HG03108 (cell line): ENCODE measurements at regions not wholly inside any gene's neighbourhood (a gene's known extent, or its start where the extent isn't known, plus 50 kb on each side); places are given as distances from the start of the nearest gene placed in this dataset.

ENCODE experiments used
- ATAC-seq: cut with Tn5 transposase; IDR thresholded peaks from one replicate; pipeline ENCODE4 v1.9.1; 2021; ENCODE audit warnings: moderate library complexity; ENCODE audit not compliant: unreplicated experiment

DNA sequence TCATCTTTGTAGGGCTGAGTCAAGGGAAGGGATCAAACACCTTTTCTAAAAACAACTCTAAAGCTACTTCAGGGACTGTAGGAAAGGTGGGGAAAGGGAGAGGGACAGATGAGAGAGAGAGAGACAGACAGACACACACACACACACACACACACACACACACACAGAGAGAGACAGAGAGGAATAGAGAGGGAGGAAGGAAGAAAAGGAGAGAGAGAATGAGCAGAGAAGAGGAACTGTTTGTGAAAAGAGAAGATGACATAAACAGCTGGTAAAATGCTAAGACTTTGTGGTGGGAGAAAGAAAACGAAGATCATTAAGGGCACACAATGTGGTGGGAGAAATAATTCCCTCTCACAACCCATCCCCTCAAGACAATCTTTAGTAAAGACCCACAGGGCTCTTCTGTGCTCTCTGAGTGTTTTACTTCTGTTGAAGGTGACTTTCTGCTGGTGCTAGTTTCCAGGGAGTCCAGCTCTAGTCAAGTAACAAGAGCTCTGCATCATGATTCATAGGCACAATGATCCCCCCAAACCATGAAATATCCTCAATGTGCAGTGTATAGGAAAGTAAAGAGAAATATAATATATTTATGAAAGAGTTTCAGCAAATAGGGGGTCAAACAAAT lies 77.2 kb upstream of the STK17B start:
- no peak for ATAC-seq

DNA sequence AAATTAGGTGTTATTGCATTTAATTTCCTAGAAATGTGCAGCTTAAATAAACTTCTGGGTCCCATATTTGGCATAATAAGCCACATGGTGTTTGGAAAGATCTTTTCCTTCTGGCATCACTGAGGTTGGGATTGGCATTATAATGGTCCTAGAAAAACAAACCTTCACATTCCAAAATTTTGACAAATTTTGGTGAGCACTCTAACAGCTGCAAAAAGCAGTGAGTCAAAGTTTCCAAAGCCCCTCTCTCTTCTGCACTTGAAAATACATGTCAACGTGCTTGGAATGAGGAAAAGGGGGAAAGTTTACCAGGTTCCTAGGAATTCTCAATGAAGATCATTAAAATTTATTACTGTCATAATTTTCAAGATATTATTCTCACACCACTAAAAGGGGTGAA lies 77.8 kb upstream of the STK17B start:
- ATAC-seq, result no peak

DNA sequence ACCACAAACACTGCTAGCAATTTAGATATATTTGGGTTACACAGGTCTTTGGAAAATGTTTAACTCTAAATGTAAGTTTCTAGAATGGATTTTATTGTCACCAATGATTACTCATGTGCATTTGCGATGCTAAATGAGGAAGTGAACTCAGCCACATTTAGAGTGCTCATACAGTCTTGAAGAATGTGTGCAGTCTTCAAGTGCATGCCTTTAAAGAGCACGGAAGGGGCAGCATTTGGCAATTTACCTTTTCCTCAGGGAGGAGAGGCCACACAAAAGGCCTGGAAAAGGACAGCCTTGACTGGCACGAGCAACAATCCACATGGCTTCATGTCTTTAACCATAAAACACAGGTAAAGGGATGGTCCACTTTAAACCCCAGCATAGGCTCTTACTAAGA lies 78.5 kb upstream of the STK17B start:
- peak; percentile 76 for ATAC-seq

DNA sequence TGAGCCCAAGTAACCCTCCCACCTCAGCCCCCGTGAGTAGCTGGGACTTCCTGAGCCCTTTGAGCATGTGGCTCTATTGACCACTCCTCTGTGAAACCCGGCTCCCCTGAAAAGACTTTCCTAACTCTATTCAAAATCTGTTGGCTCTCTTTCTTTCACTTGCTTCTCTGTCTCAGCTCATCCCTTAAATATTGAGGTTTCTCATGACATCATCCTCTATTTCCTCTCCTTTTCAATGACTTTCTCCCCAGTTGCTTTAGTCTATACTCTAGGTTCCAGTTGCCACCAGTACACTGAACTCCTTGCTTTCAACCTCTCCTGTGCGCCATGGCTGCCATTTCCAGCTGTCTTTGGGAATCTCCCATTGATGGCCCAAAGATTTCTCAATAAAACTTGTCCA lies 79.8 kb upstream of the STK17B start:
- ATAC-seq, result no peak

DNA sequence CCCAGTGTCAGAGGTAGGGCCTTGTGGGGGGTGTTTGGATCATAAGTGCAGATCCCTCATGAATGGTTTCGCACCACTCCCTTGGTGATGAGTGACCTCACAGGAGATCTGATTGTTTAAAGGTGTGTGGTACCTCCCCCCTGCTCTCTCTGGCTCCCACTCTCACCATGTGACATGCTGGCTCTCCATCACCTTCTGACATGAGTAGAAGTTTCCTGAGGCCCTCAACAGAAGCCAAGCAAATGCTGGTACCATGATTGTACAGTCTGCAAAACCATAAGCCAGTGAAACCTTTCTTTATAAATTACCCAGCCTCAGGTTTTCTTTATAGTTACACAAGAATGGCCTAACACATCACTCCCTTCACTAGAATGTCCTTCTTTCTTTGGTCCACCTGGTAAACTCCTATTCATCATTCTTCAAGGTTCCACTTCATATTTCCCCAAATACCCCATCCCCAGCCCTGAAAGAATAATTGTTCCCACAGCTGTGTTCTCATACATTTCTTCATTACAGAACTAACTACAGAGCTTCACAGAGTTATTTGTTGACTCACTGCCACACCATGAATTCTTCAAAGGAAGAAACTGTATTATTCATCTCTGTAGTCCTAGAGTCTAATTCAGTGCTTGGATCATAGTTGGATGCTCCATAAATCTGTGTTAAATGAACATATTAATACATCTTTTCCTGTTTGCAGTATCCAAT lies 81.2 kb upstream of the STK17B start:
- ATAC-seq, result no peak

DNA sequence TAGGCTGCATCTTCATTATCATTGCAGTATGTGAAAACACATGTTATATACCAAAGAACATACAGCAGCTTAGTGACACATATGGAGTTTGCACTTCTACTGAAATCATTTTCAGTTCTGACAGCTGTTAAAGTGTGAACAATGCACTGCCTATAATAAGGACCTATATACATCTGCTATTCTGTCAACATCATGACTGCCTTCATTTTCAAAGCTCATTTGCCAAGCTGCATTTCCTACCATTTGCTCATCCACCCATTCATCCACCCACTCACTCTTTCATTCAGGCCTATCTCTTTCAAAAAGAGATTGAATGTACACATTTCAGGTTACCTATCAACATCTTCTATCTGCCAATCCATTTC lies 81.7 kb upstream of the STK17B start:
- ATAC-seq, result no peak

DNA sequence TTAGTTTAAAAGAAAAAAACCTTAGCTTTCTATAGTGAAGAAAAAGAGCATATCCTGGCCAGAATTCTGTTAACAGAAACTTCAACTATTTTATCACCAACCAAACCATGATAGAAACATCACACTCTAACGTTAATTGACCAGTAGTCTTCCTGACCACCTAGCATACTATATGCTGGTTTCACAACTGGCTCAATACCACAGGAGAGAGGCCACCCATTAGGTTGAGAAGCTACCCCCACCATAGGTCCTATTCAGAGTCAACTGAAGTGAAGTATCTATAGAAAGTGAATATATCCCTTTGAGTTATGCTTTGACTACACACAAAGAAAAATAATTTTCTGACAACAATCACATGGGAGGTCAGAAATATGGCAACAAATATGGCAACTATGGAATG lies 85.2 kb upstream of the STK17B start:
- ATAC-seq, result no peak

DNA sequence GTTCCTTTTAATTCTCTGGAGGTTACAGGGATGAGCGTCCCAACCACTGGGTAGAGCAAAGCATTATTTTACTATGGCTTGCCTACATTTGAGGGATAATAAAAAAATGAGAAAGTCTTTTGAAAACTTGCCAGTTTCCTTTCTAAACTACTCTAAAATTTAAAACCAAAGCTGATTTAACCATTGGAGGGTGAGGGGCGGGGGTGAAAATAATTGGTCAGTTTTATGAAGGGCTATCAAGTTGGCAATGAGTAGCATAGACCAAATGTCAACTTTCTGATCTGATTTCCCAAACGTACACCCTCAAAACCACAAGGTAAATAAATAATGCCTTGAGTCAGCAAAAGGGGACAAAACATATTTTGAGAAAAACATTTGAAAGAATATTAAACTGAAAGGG lies 85.7 kb upstream of the STK17B start:
- no peak for ATAC-seq

DNA sequence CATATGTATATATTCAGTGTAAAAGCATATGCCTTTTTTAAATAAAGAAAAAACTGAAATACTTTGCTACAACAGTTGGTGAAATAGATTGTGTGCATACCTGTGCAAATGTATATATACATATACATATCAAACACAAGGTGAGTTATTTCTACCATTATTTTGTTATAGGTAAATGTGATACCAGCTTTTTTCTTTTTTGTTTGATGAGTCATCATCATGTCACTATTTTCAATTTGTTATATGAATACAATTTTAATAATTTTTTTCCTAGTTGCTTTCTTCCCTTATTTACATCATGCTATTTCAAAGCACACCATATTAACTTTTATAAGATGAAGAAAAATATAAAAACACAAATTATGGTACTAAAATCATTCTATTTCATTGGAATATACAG lies 87.0 kb upstream of the STK17B start:
- ATAC-seq, result no peak

DNA sequence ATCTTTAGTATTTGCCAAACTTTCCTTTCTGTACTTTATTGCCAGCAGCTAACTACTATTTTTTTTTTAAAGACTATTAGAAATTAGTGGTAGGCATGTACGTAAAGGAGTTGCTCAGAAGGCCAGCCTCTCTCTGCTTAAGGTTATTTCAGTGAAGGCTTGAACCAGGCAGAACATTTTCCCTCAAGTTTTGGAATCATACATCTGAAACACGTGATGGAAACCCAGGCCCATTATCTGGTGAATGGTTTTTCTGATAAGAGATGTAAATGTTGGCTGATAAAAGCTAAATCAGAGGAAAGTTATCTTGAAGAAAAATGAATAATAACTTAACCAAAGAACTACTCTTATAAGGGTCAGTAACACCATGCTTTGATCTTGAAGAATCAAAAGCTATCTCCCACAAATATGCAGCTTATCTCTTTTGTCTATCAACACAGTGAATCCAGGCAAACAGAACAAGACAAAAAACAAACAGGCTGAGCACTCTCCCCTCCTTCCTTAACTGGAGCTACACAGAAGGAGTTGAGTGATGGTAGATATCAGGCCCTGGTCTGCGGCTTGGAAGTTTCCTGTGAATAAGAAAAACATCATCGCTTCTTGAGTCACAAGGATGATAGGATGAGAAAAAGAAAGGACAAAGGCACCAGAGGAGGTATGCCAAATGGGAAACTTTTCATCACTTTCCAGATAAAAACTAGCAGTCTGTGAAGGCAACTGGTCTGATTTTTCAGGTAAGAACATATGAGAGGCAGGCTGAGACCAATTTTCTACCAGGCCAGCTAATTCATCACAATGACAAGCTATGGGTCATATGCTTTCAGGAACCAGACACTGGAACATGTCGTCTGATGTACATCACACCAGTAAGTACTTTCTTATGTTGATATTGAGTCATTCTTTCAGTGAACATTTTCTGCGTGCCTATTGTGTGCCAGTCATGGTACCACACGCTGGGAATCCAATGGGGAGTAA lies 88.4 kb upstream of the STK17B start:
- ATAC-seq, result no peak

DNA sequence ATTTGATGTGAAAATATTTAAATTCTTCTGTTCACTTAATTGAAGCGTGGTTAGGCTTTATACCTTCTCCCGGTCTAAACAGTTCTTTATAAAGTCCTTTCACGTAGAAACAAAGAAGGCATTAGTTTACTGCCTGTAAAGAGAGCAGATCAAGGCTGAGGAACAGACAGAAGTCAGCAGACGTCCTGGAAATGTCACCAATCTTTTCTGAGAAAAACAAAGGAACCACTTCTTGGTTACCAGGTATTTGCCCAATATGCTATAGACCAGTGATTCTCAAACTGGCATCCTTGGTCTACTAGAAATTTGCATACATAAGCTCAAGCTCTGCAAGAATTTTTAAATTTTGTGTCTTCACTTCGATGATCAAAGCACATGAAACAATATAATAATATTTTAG lies 89.2 kb upstream of the STK17B start:
- no peak for ATAC-seq

DNA sequence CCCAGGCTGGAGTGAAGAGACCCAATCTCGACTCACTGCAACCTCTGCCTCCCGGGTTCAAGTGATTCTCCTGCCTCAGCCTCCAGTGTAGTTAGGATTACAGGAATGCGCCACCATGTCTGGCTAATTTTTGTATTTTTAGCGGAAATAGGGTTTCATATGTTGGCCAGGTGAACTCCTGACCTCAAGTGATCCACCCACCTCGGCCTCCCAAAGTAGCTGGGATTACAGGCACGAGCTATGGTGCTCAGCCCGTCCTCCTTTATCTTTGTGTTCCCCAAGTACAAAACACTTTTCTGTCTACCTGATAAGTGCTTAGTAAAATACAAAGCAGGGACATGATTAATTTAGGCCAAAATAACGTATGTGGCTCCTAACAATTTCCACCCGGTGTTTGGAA lies 91.2 kb upstream of the STK17B start:
- no peak for ATAC-seq

DNA sequence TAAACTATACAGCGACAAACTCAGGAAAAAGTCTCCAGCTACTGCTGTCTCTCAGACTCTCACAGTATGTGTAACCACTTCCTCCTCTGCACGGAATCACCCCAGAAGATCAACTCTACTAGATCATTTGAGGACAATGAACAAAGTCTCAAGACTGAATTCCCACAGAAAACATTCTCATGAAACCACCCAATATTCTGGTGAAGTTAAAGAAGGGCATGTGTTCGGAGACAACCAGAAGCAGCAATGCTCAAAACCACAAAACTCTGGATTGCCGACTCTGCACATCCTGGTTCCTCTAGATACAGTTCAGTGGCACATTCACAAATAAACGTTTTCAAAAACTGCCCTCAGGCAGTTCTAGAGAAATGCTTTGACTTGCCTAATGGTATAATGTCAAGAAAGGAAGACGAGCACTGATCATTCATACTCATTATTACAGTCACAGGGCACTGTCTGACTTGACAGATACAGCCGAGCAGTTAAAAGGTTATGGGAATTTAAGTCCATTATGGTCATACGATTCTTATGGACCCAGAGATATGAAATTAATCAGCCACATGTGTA lies 91.9 kb upstream of the STK17B start:
- peak; percentile 96 for ATAC-seq

DNA sequence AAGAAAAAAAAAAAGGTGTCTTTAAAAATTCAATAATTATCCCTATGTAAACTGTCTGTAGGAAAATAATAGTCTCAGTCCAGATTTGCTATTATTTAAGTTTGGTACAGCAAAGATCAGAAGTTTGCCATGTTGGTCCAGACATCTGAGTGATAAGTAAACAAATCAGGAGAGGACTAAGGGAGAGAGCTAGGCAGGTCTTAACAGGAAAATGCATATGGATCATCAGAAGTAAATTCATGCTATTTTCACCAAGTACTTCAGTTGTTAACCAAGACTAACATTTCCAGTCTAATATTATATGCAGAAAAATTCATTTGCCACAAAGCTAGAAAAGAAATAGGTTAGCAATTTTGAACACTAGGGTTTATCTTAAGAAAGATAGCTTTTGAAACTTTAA lies 95.0 kb upstream of the STK17B start:
- no peak for ATAC-seq

DNA sequence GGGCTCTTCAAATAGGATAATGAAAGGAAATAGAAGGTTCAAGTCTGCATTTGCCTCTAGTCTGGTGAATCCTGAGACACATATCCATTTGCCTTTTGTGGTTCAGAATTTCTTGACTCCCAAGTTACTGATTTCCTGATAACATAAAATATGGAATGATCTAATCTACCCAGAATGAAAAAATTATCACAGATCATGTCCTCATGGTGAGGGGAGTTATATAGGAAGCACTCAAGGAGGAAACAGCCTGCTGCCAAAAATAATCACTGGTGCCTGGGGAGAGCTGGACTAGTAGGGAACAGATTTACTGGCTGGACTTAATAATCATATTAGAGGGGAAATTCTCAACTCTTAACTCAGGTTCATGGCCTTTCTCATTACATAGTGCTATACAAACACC lies 95.5 kb upstream of the STK17B start:
- ATAC-seq, result no peak

DNA sequence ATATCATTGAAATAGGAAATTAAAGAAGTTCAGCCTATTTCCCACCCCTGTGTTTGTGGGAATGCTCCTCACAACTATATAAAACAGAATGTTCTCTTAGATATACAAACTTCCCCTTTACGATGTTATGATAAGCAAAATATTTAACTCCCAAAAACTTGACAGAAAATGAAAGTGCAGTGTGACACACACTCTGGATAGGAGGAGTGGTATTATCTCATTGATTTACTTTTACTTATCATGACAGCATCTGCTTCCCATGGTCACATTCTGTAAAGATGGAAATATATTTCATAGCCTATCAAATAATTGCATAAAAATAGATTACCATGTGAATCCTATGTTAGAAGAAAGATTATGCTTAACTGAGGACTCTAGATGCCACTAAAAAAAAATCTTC lies 96.6 kb upstream of the STK17B start:
- no peak for ATAC-seq

DNA sequence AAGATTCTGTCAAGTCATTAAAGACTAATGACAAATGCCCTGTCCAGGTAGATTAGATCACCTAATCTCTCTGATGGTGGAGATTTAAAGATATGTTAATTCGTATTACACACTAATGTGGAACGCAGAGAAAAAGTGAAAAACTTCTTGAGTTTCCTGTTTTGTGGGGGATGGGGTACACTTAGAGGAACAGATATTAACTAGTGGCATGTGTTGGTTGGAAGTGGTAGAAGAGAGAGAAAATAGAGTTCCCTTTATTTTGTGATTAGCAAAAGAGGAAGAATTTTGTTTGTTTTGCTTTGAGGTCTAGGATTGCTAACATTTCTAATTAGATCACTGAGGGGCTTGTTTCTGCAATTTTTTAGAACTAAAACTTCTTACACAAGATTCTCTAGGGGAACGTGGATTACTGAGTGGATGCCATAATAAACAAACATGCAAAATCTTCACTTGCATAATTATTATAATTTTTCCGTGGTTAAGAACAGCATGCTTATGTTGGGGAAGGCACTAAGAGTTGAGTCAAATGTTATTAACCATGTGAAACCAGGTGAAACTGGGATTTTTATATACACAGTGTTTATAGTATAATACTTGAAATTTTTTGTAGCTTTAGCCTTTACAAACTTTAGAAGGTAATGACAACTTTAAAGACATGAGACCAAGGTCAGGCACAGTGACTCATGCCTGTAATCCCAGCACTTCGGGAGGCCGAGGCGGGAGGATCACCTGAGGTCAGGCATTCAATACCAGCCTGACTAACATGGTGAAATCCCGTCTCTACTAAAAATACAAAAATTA lies 97.4 kb upstream of the STK17B start:
- ATAC-seq, result peak; percentile 59

DNA sequence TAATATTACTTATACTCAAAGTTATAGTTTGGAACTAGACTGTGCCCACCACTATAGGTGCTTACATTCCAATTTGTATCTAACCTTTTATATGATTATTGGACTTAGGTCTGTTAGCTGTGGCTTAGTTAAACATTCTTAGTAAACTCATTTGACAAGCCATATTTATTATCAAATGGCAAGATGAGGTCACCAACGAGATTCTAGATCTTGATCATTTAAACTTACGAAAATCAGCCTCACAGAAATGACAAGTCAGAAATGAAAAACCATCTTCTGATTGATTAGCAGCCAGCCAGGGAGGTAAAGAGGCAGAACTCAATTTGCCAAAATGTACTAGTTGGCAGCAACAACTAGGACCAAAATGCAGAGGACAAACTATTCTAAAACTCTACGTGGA lies 100.4 kb upstream of the STK17B start:
- no peak for ATAC-seq

DNA sequence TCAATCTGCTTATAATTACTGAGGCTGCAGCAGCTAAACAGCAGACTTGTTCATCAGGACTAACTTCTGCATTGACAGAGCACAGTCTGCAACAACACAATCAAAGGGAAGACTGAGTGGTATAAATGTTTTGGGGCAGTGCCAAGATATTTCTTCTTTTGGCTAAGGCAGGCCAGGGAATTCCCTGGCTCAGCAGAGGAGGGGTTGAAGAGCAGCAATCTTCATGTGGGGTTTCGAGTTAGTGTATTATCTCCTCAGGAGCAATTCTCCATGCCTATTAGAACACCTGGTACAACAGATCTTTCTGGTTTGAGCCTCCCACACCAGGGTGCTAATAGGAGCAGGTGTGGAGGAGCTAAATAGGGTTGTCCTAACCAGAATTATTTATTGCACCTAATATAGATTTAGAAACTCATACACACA lies 103.0 kb upstream of the STK17B start:
- peak; percentile 48 for ATAC-seq

DNA sequence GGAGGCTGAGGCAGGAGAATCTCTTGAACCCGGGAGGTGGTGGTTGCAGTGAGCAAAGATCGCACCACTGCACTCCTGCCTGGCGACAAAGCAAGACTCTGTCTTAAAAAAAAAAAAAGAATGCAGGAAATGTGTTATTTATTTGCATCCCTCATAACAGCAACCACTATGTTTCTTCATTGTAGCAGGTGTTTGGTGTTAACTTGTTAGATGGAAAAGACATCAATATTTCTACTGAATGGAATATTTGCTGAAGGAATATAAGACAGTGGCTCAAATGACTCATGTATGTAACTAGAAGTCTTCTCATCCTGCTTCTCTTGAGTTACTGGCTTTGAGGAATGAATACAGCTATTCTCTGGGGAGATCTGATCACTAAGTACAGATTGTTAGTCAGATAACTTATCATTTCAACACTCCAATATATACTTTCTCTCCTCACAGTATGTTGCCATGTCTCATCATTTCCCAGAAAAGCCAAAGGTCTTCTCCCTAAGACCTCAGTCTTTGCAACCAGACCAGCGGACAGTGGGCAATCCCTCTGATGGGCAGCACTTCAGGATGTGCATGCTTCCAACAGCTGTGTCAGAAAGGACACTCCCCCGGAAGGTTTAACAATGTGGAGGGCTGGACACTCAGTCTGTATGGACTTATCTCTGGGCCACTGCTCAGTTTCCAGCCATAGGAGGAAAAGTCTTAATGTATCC lies 104.4 kb upstream of the STK17B start:
- no peak for ATAC-seq
